ENCODE measurements at regions not wholly inside any gene's neighbourhood (a gene's known extent, or its start where the extent isn't known, plus 50 kb on each side); places are given as distances from the start of the nearest gene placed in this dataset.
"Not testable (repeated sequence)": the region's sequence is repeated elsewhere in the genome, so short reads cannot be mapped to it uniquely, and the experiment has no call there.

DNA sequence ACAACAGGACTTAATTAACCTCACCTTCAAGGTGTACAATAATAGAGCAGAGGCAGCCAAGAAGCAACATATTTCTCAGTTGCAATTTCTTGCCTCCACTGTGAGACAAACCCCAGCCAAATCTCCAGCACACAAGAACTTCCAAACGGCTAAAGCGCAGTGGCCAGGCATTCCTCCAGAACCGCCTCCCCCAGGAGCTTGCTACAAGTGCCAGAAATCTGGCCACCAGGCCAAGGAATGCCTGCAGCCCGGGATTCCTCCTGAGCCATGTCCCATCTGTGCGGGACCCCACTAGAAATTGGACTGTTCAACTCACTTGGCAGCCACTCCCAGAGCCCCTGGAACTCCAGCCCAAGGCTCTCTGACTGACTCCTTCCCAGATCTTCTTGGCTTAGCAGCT lies 73.9 kb upstream of the FAM90A26 start:
- TF ChIP-seq, protein P1, sequence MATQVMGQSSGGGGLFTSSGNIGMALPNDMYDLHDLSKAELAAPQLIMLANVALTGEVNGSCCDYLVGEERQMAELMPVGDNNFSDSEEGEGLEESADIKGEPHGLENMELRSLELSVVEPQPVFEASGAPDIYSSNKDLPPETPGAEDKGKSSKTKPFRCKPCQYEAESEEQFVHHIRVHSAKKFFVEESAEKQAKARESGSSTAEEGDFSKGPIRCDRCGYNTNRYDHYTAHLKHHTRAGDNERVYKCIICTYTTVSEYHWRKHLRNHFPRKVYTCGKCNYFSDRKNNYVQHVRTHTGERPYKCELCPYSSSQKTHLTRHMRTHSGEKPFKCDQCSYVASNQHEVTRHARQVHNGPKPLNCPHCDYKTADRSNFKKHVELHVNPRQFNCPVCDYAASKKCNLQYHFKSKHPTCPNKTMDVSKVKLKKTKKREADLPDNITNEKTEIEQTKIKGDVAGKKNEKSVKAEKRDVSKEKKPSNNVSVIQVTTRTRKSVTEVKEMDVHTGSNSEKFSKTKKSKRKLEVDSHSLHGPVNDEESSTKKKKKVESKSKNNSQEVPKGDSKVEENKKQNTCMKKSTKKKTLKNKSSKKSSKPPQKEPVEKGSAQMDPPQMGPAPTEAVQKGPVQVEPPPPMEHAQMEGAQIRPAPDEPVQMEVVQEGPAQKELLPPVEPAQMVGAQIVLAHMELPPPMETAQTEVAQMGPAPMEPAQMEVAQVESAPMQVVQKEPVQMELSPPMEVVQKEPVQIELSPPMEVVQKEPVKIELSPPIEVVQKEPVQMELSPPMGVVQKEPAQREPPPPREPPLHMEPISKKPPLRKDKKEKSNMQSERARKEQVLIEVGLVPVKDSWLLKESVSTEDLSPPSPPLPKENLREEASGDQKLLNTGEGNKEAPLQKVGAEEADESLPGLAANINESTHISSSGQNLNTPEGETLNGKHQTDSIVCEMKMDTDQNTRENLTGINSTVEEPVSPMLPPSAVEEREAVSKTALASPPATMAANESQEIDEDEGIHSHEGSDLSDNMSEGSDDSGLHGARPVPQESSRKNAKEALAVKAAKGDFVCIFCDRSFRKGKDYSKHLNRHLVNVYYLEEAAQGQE (IDR thresholded peaks at IDR 0.05; ENCODE audit: low read depth), result not testable (repeated sequence)
- not testable (repeated sequence) for TF ChIP-seq JUND (IDR thresholded peaks at IDR 0.05); POLR2AphosphoS5 (IDR thresholded peaks at IDR 0.05; ENCODE audit: low read depth, low read length)

Data from HCT116 (cell line).